ENCODE measurements at regions not wholly inside any gene's neighbourhood (a gene's known extent, or its start where the extent isn't known, plus 50 kb on each side); places are given as distances from the start of the nearest gene placed in this dataset.

DNA sequence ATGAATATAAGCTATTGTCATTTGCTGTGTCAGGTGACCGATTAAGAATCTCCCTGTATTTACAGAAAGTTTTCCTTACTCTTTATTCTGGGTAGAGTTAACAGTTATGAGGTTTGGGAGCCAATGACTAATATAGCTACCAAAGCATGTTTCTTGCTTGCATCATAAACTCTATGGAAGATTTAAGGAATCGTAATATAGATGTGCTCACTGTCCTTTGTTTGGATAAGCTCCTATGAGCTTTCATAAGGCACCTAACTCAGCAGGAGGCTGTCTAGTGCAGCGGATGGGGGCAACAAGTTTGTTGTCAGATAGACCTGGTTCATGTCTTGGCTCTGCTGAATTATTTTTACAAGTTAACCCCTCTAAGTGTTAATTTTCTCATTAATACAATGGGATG is 75.0 kb upstream of the PAQR3 start:
- H3K18ac ChIP-seq (ENCODE audit: low read length): no peak overlapping the region
- WGBS (ENCODE audit: extremely low coverage, insufficient coverage, insufficient read length): no CpG with 5 or more reads among the region's 3 CpGs
- H3K27me3 ChIP-seq (ENCODE audit: insufficient read depth, low read length): no peaks in the 10 kb centered on the region
- DNase-seq: no peak
- no peaks in the 10 kb centered on the region for H3K79me2 ChIP-seq (ENCODE audit: control insufficient read depth, insufficient read depth, low read length, poor library complexity)
- no peak overlapping the region for H3K14ac ChIP-seq (ENCODE audit: low read length)
- H2BK120ac ChIP-seq (ENCODE audit: insufficient read depth, low read length, poor library complexity): no peak overlapping the region
- no peaks in the 10 kb centered on the region for H3K36me3 ChIP-seq (ENCODE audit: control insufficient read depth in 1 of 2, insufficient read depth in 2 of 2, low read length in 2 of 2)
- H3K9me3 ChIP-seq (ENCODE audit: insufficient read depth, low read depth, low read length): no peaks in the 10 kb centered on the region
- H3K9ac ChIP-seq (ENCODE audit: low read length): no peak overlapping the region
- no peak overlapping the region for H3K4ac ChIP-seq (ENCODE audit: low read depth, low read length)
- no peak overlapping the region for H2BK5ac ChIP-seq (ENCODE audit: low read depth, low read length, poor library complexity)
- no peaks in the 10 kb centered on the region for H3K4me1 ChIP-seq (ENCODE audit: control insufficient read depth in 1 of 2, insufficient read depth in 2 of 2, low read length in 2 of 2)
- H2AFZ ChIP-seq (ENCODE audit: insufficient read depth, low read length, poor library complexity): no peak overlapping the region
- H3K4me2 ChIP-seq (ENCODE audit: low read length): no peak overlapping the region
- H3K27ac ChIP-seq (ENCODE audit: low read depth, low read length): no peak overlapping the region
- H4K91ac ChIP-seq (ENCODE audit: low read depth, low read length): no peak overlapping the region
- H2BK12ac ChIP-seq (ENCODE audit: low read length): no peak overlapping the region
- no peak overlapping the region for H3K23ac ChIP-seq (ENCODE audit: low read length)
- no peak overlapping the region for H2AK5ac ChIP-seq (ENCODE audit: low read length)
- H4K12ac ChIP-seq (ENCODE audit: low read depth, low read length): no peak overlapping the region
- no peak overlapping the region for H3K4me3 ChIP-seq (ENCODE audit: low read depth, low read length)
- no peaks in the 10 kb centered on the region for H3K79me1 ChIP-seq (ENCODE audit: low read length)
- no peak overlapping the region for H4K8ac ChIP-seq (ENCODE audit: low read depth, low read length)

GRCh38 chr4:79013756-79014155 is 74.5 kb upstream of the PAQR3 start:
- H4K91ac ChIP-seq (ENCODE audit: low read depth, low read length): no peak overlapping the region
- H3K27me3 ChIP-seq (ENCODE audit: insufficient read depth, low read length): no peaks in the 10 kb centered on the region
- H3K9me3 ChIP-seq (ENCODE audit: insufficient read depth, low read depth, low read length): no peaks in the 10 kb centered on the region
- H2AK5ac ChIP-seq (ENCODE audit: low read length): no peak overlapping the region
- no peak overlapping the region for H4K12ac ChIP-seq (ENCODE audit: low read depth, low read length)
- H3K79me2 ChIP-seq (ENCODE audit: control insufficient read depth, insufficient read depth, low read length, poor library complexity): no peaks in the 10 kb centered on the region
- no peaks in the 10 kb centered on the region for H3K79me1 ChIP-seq (ENCODE audit: low read length)
- no peak overlapping the region for H2BK120ac ChIP-seq (ENCODE audit: insufficient read depth, low read length, poor library complexity)
- H2AFZ ChIP-seq (ENCODE audit: insufficient read depth, low read length, poor library complexity): no peak overlapping the region
- DNase-seq: no peak
- H4K8ac ChIP-seq (ENCODE audit: low read depth, low read length): no peak overlapping the region
- H3K23ac ChIP-seq (ENCODE audit: low read length): no peak overlapping the region
- no peak overlapping the region for H3K4ac ChIP-seq (ENCODE audit: low read depth, low read length)
- H3K9ac ChIP-seq (ENCODE audit: low read length): no peak overlapping the region
- H3K4me2 ChIP-seq (ENCODE audit: low read length): no peak overlapping the region
- no peaks in the 10 kb centered on the region for H3K36me3 ChIP-seq (ENCODE audit: control insufficient read depth in 1 of 2, insufficient read depth in 2 of 2, low read length in 2 of 2)
- H3K14ac ChIP-seq (ENCODE audit: low read length): no peak overlapping the region
- H2BK5ac ChIP-seq (ENCODE audit: low read depth, low read length, poor library complexity): no peak overlapping the region
- H3K4me1 ChIP-seq (ENCODE audit: control insufficient read depth in 1 of 2, insufficient read depth in 2 of 2, low read length in 2 of 2): no peaks in the 10 kb centered on the region
- no CpG with 5 or more reads among the region's 3 CpGs for WGBS (ENCODE audit: extremely low coverage, insufficient coverage, insufficient read length)
- H3K18ac ChIP-seq (ENCODE audit: low read length): no peak overlapping the region
- no peak overlapping the region for H2BK12ac ChIP-seq (ENCODE audit: low read length)
- H3K27ac ChIP-seq (ENCODE audit: low read depth, low read length): no peak overlapping the region
- no peak overlapping the region for H3K4me3 ChIP-seq (ENCODE audit: low read depth, low read length)

DNA sequence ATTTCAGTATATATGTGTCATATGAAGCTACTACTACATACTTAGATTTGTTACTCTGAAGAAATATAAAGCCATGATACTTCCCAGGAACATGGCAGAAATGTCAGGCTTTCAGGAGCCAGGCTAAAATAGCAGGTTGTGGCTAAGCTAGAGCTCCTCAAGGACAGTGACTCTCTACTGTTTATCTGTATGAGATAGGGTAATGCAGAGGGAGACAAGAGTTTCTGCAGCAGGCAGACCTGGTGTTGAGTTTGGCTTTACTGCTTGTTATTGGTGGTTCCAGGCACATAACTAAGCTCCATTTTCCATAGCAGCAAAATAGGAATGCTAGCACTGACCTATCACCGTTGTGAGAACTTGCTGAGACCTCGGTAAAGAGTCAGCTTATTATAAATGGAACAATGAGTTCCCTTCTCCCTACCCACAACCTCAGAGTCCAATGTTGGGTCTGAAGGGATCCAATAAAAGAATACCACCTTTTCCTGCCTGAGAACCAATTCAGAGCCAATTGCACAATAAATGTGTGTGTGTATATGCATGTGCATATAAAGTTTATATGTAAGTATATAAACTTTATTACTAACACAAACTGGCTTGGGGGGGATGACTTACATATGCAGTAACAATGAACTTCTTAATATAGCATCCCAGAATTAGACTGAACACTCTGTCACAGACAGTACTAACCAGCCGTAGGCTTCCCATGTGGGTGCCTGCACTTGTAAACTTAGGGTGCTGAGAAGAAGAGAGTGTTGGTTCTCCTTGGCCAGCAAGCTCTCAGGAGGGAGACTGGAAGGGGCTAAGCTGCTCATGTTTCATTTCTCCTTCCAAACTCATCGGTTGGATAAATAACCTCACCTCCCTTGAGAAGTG is 51.9 kb upstream of the PAQR3 start:
- Histone ChIP-seq H4K8ac (ENCODE audit: low read depth, low read length) (no peak overlapping the region), H3K18ac (ENCODE audit: low read length) (no peak overlapping the region), H2AFZ (ENCODE audit: insufficient read depth, low read length, poor library complexity) (no peak overlapping the region), H3K79me1 (ENCODE audit: low read length) (no peaks in the 10 kb centered on the region), H2BK5ac (ENCODE audit: low read depth, low read length, poor library complexity) (no peak overlapping the region), H3K4me3 (ENCODE audit: low read depth, low read length) (no peak overlapping the region), H3K9me3 (ENCODE audit: insufficient read depth, low read depth, low read length) (no peaks in the 10 kb centered on the region), H3K23ac (ENCODE audit: low read length) (no peak overlapping the region), H3K9ac (ENCODE audit: low read length) (no peak overlapping the region), H3K27me3 (ENCODE audit: insufficient read depth, low read length) (no peaks in the 10 kb centered on the region), H3K79me2 (ENCODE audit: control insufficient read depth, insufficient read depth, low read length, poor library complexity) (no peaks in the 10 kb centered on the region), H3K27ac (ENCODE audit: low read depth, low read length) (no peak overlapping the region), H3K4ac (ENCODE audit: low read depth, low read length) (no peak overlapping the region), H3K4me2 (ENCODE audit: low read length) (no peak overlapping the region), H4K12ac (ENCODE audit: low read depth, low read length) (no peak overlapping the region), H2BK12ac (ENCODE audit: low read length) (no peak overlapping the region), H2AK5ac (ENCODE audit: low read length) (no peak overlapping the region), H4K91ac (ENCODE audit: low read depth, low read length) (no peak overlapping the region), H2BK120ac (ENCODE audit: insufficient read depth, low read length, poor library complexity) (no peak overlapping the region), H3K14ac (ENCODE audit: low read length) (no peak overlapping the region), H3K4me1 (ENCODE audit: control insufficient read depth in 1 of 2, insufficient read depth in 2 of 2, low read length in 2 of 2) (no peaks in the 10 kb centered on the region), H3K36me3 (ENCODE audit: control insufficient read depth in 1 of 2, insufficient read depth in 2 of 2, low read length in 2 of 2) (no peaks in the 10 kb centered on the region)
- no CpG with 5 or more reads among the region's 4 CpGs for WGBS (ENCODE audit: extremely low coverage, insufficient coverage, insufficient read length)
- no peak for DNase-seq

GRCh38 chr4:78989697-78990270 is 50.5 kb upstream of the PAQR3 start:
- Histone ChIP-seq H2BK12ac (ENCODE audit: low read length) (no peak overlapping the region), H4K91ac (ENCODE audit: low read depth, low read length) (no peak overlapping the region), H2AFZ (ENCODE audit: insufficient read depth, low read length, poor library complexity) (no peak overlapping the region), H3K4ac (ENCODE audit: low read depth, low read length) (no peak overlapping the region), H2BK5ac (ENCODE audit: low read depth, low read length, poor library complexity) (no peak overlapping the region), H3K14ac (ENCODE audit: low read length) (no peak overlapping the region), H3K18ac (ENCODE audit: low read length) (no peak overlapping the region), H3K9me3 (ENCODE audit: insufficient read depth, low read depth, low read length) (no peaks in the 10 kb centered on the region), H2BK120ac (ENCODE audit: insufficient read depth, low read length, poor library complexity) (no peak overlapping the region), H4K8ac (ENCODE audit: low read depth, low read length) (no peak overlapping the region), H3K36me3 (ENCODE audit: control insufficient read depth in 1 of 2, insufficient read depth in 2 of 2, low read length in 2 of 2) (no peaks in the 10 kb centered on the region), H3K9ac (ENCODE audit: low read length) (no peak overlapping the region), H3K27me3 (ENCODE audit: insufficient read depth, low read length) (no peaks in the 10 kb centered on the region), H3K4me2 (ENCODE audit: low read length) (no peak overlapping the region), H4K12ac (ENCODE audit: low read depth, low read length) (no peak overlapping the region), H3K79me2 (ENCODE audit: control insufficient read depth, insufficient read depth, low read length, poor library complexity) (no peaks in the 10 kb centered on the region), H3K79me1 (ENCODE audit: low read length) (no peaks in the 10 kb centered on the region), H2AK5ac (ENCODE audit: low read length) (no peak overlapping the region), H3K4me1 (ENCODE audit: control insufficient read depth in 1 of 2, insufficient read depth in 2 of 2, low read length in 2 of 2) (no peaks in the 10 kb centered on the region), H3K23ac (ENCODE audit: low read length) (no peak overlapping the region), H3K27ac (ENCODE audit: low read depth, low read length) (no peak overlapping the region), H3K4me3 (ENCODE audit: low read depth, low read length) (no peak overlapping the region)
- no peak for DNase-seq
- WGBS (ENCODE audit: extremely low coverage, insufficient coverage, insufficient read length): no CpG with 5 or more reads among the region's 19 CpGs
